GM19467 (cell line): ENCODE measurements at regions not wholly inside any gene's neighbourhood (a gene's known extent, or its start where the extent isn't known, plus 50 kb on each side); places are given as distances from the start of the nearest gene placed in this dataset.

Experiments used
- ATAC-seq: cut with Tn5 transposase; IDR thresholded peaks from one replicate; pipeline ENCODE4 v1.9.1; 2021; ENCODE audit warnings: mild to moderate bottlenecking, moderate library complexity; ENCODE audit not compliant: unreplicated experiment

DNA sequence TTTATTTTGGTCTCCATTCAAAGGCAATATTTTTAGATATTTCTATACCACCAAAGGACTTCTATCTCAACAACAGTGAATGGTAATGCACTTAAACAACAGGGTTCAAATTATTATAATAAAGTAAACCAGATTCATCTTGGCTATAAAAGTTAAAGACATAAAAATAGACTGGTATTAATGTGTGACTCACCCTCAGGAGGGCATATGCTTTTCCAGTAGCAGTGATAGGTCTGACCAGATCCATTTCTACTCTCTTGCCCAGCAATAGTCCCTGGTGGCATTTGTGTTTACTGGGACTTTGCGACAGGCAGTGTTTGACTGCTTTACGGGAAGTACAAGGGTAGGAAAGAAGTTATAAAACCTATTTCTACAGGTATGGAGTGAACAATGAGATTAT is 353.2 kb upstream of the ATP2B1 start:
- no peak for ATAC-seq

GRCh38 chr12:90060031-90060430 is 351.4 kb upstream of the ATP2B1 start:
- ATAC-seq: no peak

DNA sequence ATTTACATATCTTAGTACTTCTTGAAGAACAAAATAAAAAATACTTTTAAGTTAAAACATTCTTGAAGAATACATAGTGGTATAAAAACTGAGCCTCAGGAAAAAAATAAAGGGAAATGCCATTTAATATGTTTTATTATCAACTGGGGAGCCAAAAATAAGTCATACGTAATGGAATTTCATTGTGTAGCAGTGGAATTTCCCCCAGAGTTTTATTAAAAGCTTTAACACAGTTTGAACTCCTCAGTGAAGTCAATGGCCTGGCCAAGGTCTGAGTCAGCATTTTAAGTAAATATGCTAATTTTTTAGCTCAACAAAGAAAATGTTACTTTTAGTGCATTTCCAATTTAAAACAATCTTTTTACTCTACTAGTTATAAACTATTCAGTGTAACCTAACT is 350.1 kb upstream of the ATP2B1 start:
- ATAC-seq: no peak

GRCh38 chr12:90055071-90055470 is 346.4 kb upstream of the ATP2B1 start:
- ATAC-seq: no peak

DNA sequence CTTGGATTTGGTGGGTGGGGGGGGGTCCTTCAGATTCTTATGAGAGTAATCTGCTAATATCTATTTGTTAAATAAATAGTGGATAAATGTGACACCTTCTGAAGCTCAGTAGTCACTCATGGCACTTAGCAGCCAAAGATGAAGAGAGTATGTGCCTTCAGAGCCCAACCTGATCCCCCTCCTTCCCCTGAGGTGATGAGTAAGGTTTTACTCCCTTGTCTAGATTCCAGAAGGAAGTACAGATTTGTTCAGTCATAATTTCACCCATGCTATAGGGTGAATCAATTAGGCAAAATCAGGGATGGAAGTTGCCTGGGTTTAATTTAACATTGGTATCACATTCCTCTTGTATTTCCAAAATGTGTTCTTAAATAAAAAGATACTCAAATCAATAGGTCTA is 340.3 kb upstream of the ATP2B1 start:
- no peak for ATAC-seq

DNA sequence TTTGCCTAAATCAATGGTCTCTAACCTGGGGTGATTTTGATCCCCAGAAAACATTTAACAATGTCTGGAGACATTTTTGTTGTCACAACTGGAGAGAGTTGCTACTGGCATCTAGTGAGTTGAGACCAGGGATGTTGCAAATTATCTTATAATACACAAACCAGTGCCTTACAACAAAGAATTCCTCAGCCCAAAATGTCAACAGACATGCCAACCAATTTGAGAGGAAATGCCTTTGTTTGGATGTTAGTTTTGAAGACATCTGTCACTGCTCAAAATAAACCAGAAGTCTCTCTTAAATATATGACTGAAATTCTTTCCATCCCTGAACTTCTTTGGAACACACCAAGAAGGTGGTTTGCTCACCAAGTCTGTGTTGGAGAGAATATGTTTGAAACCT is 336.9 kb upstream of the ATP2B1 start:
- no peak for ATAC-seq

DNA sequence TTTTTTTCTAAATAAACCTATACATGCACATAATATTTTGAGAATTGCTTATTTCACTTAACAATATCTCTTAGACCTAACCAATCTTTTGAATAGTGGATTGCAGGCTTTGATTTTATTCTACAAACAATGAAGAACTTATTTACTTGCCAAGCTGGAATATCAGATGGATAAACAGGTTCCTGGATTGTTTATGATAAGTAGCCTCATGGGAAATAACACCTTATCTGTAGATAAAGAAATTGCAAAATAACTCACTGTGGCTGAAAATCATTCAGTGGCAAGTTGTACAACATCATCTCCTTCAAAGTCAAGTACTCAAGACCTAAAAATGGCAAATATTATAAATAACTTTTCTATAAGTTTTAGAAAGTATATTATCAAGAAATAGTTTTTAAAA is 335.4 kb upstream of the ATP2B1 start:
- ATAC-seq: no peak

DNA sequence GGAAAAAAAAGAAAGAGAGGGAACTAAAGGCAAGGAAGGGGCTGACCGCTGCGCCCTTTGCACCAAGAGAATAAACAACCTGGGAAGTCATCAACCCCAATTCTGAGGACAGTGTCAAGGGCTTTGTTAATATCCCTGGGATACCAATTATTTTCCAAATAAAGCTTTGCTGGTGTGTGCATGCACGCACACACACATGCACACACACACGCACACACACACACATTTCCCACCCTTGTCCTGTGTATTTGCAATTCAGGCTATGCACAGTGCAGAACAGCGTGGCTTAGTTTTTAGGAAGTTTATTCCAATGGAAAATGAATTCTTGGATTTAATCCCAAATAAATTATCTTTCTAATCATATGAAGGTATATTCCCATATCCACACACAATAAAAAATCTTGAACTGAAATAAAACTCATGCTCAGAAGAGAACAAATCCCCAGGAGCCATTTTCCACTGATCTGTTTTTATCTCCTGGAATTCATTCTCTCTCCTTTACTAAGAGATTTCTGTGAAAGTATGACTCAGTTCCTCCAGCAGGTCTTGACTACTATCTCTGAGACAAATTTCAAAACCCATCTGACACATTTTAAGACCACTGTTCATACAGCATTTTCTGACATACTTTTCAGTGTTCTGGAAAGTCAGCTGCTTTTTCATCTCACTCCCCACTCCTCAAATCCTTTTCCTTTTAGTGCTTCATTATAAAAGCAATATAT is 334.4 kb upstream of the ATP2B1 start:
- ATAC-seq: no peak

DNA sequence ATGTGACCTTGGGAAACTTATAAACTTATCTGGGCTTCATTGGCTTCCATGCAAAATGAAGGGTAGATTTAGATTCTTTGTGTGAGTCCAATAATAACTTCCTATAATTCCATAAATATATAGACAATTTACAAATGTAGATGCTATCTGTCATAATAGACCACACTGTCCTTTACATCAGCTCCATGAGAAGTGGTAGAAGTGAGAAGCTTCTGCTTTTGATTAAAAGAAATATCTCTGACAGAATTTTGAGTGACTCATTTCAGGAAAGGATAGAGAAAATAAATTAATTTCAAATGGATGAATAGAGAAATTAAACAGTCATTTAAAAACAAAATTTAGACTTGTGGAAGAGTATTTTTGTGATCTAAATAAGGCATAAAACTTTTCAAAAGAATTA is 329.7 kb upstream of the ATP2B1 start:
- ATAC-seq: no peak

- no peak for ATAC-seq
Observed at GRCh38 chr12:90037740-90038139, 329.1 kb upstream of the ATP2B1 start.

- ATAC-seq: no peak
Observed at GRCh38 chr12:90036637-90037036, 328.0 kb upstream of the ATP2B1 start.

- no peak for ATAC-seq
Observed at GRCh38 chr12:90030726-90031125, 322.1 kb upstream of the ATP2B1 start.

GRCh38 chr12:90029317-90029716 is 320.7 kb upstream of the ATP2B1 start:
- ATAC-seq: no peak

GRCh38 chr12:90028635-90029051 is 320.0 kb upstream of the ATP2B1 start:
- no peak for ATAC-seq

DNA sequence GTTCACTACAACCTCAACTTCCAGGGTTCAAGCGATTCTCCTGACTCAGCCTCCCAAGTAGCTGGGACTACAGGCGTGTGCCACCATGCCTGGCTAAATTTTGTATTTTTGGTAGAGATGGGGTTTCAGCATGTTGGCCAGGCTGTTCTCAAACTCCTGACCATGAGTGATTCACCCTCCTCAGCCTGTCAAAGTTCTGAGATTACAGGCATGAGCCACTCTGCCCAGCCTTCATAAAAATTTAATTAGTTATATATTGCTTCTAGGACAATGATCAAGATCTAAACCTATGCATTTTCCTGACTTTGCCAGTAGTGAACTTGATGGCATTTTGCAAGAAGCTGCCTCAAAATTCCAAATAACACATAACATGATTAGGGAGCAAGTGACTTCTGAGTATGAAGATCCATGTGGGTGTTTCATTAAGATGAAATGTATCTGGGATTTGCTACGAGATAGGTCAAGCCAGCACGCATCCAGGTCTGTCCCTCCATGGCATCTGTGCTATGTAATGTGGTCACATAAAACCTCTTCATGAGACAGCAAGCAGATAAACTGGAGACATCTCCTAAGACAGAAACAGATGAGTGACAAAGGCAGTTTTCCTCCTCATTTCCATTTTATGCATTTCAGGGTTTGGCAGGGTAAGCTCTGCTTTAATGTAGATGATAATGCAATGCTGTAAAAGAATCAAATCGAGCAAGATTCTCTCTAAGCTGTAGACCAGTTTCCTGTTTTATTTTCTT is 319.4 kb upstream of the ATP2B1 start:
- ATAC-seq: no peak

GRCh38 chr12:90027041-90027440 is 318.4 kb upstream of the ATP2B1 start:
- no peak for ATAC-seq

DNA sequence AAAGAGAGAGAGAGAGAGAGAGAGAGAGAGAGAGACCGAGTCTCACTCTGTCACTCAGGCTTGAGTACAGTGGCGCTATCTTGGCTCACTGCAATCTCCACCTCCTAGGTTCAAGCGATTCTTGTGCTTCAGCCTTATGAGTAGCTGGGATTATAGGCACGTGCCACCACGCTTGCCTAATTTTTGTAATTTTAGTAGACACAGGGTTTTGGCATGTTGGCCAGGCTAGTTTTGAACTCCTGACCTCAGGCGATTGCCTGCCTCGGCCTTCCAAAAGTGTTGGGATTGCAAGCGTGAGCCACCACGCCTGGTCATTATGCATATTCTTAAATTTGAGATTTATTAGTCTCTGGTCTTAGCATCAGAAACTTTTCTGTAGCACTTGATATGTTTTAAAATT is 317.9 kb upstream of the ATP2B1 start:
- no peak for ATAC-seq

- no peak for ATAC-seq
Observed at GRCh38 chr12:90024262-90024661, 315.6 kb upstream of the ATP2B1 start.

- no peak for ATAC-seq
Observed at GRCh38 chr12:90023207-90023900, 314.7 kb upstream of the ATP2B1 start.

- ATAC-seq: no peak
Observed at GRCh38 chr12:90021795-90022440, 313.3 kb upstream of the ATP2B1 start.

GRCh38 chr12:90020881-90021280 is 312.2 kb upstream of the ATP2B1 start:
- no peak for ATAC-seq
